ENCODE measurements at regions not wholly inside any gene's neighbourhood (a gene's known extent, or its start where the extent isn't known, plus 50 kb on each side); places are given as distances from the start of the nearest gene placed in this dataset.

- no peak for TF ChIP-seq POU5F1 (IDR thresholded peaks at IDR 0.05; ENCODE audit: low read depth, low read length)
- no peak for TF ChIP-seq BCL11A (IDR thresholded peaks at IDR 0.05; ENCODE audit: low read depth in 2 of 2, low read length in 2 of 2)
- no peak for TF ChIP-seq HDAC2 (IDR thresholded peaks at IDR 0.05; ENCODE audit: borderline replicate concordance in 1 of 2, low read depth in 2 of 2, low read length in 2 of 2)
- no peak for TF ChIP-seq KDM4A (IDR thresholded peaks at IDR 0.05; ENCODE audit: low read depth, low read length, severe bottlenecking)
- no peak for TF ChIP-seq JUN (IDR thresholded peaks at IDR 0.05; ENCODE audit: low read depth, low read length)
Measured at GRCh38 chr18:40452599-40452998, 1502.4 kb upstream of the PIK3C3 start (continued).

All from H1 (cell line).